Left renal cortex interstitium (tissue), 4 donors: ENCODE measurements at regions not wholly inside any gene's neighbourhood (a gene's known extent, or its start where the extent isn't known, plus 50 kb on each side); places are given as distances from the start of the nearest gene placed in this dataset.
A peak's percentile ranks its signal among the peaks of the same experiment; 100 is the strongest.
"Not testable (repeated sequence)": the region's sequence is repeated elsewhere in the genome, so short reads cannot be mapped to it uniquely, and the experiment has no call there.

ENCODE experiments used
- DNase-seq, 4 donors: peaks; one replicate each; pipeline ENCODE4 v3.0.0-alpha.2; 2013; ENCODE audit warnings: low read depth in 4 of 4, low spot score in 2 of 4, missing footprints in 1 of 4

DNA sequence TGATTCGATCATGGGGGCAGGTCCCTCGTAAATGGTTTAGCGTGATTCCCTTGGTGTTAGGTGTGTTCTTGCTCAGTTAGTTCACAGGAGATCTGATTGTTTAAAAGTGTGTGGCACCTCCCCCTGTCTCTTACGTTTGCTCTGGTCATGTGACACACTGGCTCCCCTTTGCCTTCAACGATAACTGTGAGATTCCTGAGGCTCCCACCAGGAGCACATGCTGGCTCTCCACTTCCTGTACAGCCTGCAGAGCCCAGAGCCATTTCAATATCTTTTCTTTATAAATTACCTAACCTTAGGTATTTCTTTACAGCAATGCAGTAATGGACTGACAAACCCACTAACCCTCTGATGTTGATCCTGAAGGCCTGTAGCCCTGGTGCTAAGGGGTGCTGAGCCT lies 141.9 kb downstream of the FCRL5 start:
- no peak for DNase-seq

DNA sequence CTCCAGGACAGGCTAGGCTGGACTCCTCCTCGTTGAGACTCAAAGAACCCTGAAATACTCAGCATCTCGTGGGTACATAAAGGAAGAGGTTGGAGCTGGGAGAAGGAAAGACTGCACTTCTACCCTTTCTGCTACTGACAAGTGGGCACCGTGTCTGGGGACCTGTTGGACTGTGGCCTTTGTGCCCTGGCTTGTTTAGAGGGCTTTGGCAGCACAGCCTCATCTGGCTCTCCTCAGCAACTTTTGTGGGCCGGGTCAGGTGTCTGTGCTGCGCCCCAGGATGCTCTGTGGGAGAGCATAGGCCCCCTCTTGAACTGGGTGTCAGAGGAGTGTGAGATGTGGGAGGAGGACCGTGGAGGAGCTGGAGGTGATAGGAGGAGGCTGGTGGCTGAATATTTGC lies 142.4 kb downstream of the FCRL5 start:
- DNase-seq = no peak

DNA sequence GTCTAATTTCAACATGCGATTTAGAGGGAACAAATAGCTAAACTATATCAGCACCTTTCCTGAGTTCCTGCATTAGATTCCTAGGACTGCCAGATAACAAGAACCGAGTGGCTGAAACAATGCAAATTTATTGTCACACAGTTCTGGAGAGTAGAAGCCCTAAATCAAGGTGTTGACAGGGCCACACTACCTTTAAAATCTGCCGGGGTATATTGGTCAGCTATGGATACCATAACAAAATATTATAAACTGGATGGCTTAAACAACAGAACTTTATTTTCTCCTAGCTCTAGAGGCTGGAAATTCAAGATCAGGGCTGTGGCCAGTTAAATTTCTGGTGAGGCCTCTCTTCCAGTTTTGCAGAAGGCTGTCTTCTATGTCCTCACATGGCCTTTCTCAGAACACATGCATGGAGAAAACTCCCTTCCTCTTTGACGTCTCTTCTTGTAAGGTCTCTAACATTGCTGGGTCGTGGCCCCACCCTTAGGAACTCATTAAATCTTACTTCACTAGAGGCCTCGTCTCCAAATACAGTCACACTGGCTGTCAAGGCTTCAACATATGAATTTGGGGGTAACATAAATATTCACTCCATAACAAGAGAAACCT lies 144.3 kb downstream of the FCRL5 start:
- no peak for DNase-seq

DNA sequence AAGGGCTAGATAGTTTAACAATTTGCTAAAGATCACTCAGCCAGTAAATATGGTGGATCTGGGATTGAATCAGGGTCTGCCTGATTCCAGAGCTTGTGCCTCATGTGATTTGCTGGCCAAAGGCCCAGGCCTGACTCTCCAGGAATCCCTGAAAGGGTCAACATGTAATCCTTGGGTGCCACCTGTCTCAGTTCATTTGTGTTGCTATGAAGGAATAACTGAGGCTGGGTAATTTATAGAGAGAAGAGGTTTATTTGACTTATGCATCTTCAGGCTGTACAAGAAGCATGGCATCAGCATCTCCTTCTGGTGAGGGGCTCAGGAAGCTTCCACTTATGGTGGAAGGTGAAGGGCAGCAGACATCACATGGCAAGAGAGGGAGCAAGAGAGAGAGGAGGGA lies 144.9 kb downstream of the FCRL5 start:
- no peak for DNase-seq

DNA sequence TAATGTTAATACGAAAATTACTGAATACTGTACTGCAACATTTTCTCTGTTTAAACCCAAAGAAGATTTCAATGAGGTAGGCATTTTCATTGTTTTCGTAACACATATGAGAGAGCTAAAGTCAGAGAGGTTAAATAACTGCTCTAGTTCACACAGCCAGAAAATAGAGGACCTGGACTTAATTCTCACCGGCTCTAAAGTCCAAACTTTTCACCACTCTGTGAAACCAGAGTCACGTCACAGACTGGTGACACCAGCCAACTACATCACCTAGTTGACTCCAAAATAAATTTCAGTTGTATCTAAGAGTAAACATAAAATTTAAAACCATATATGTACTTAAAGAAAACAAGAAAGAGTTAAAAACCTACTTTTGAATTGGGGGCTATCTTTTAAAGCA lies 146.7 kb downstream of the FCRL5 start:
- no peak for DNase-seq

DNA sequence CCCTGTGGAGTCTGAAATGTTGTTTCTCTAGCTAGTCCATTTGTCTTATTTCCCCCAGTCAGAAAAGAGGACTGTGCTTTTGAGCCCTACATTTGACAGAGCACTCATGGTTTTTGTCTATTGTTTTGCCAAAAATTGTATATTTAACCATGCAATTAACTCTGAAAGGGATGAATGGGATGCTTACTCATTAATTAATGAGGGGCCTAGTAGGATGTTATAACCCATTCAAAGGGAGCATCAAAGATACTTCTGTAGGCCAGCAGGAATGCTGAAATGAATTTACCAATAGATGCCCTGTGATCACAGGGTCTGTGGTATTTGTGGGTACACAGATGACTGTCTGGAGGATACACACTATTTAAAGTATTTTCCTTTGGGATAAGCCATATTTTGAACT lies 147.7 kb downstream of the FCRL5 start:
- no peak for DNase-seq

DNA sequence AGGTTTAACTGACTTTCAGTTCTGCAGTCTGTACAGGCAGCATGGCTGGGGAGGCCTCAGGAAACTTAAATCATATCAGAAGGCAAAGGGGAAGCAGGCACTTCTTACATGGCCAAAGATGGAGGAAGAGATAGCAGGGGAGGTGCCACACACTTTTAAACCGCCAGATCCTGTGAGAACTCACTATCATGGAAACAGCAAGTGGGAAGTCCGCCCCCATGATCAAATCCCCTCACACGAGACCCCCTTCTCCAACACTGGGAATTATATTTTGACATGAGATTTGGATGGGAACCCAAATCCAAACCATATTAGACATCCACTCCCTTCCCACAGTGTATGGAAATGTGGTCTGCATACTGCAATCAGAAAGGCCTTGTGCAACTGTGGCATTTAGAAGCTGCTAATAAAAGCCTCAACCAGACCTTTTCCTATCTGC lies 148.2 kb downstream of the FCRL5 start:
- DNase-seq = no peak

DNA sequence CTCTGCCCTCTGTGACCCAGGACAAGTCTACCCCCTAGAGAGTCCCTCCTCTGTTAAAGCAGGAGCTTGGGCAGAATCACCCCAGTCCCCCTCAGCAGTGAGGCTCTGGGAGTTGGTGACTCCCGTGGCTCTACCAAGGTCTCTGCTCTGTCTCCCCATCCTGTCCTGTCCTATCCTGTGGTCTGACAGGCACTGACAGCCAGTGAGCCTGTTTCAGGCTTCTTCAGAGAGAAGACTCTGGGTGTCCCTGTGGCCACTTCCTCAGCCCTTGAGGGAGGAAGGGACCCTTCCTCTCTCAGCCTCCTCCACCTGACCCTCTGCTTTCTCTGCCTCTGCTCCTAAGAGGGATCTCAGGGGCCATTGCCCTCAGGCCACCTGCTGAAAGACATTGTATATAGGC lies 148.7 kb downstream of the FCRL5 start:
- DNase-seq = no peak

DNA sequence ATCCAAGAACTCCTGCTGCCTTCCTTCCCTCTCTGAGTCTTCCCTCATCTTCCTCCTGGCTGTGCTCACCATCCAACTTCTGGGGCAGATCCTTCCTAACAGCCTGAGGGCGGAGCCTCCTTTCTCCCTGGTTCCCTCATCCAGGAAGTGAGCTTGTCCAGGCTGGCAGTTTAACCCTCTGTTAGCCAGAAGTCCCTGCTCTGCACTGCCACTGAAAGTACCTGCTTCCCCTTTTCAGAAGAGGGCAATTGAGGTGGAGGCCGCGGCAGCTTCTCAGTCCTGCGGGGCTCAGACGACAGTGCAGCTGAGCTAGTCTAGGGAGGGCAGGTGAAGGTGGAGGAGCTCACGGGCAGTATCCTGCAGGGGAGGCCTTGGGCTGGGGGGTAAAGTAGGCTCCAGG lies 149.1 kb downstream of the FCRL5 start:
- DNase-seq = no peak

DNA sequence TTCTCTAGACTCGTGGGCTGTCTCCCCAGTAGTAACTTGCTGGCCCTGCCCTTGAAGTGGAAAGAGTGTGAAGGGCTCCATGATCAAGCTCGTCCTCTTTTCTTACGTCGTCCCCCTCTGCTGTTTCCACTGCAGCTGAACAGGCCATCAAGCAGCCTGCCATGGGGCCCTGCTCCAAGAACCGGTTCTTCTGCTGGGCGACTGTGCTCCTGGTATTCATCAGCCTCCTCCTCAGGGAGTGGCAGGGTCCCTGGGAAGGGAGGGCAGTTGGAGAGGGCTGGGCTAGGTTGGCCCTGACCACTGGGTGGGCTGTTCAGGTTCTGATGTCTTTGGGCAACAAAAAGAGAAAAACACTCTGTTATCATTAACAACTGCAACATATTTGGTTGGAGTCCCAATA lies 151.5 kb downstream of the FCRL5 start:
- DNase-seq = no peak

DNA sequence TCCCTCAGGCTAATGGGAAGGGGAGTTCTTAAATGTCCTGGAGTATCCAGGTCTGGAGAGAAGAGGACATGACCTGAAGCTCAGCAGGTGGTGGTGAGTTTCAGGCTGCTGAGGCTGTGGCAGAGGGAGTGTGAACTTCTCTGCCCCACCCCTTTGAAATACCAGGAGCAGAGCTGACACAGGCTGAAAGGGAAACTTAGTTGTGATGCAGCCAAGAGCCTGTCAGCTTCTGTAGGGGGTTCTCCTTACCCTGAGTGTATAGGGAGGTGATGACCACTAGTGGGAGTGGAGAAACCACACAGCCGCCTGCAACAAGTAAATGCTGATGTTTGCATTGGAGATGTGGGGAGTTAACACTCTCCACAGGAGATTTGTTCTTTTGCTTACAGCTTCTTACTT lies 152.3 kb downstream of the FCRL5 start:
- DNase-seq = no peak

DNA sequence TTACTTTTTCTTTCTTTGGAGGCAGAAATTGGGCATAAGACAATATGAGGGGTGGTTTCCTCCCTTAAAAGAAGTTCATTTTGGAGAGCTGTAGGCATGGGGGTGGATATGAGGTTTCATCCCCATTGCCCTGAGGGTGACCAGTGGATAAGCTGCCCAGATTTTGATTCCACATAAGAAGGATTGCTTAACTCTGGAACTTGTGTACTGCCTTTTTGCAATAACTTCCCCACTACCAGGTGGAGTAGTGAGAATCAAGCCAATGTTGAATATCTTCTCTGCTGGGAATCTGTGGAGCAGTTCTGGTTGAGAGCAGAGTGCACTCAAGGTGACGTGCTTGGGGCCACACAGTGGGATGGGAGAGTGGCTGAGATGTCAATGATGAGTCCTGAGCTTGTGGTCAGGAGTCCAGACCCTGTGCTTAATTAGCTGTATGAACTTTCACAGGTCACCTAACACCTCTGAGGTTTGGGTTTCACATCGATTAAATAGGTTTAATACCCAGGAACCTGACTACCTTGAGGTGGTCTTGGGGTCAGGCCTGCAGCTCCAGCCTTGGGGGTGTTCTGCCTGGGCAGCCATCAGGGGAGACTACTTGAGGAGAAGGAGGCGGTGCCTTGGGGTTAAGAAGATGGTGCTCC lies 152.9 kb downstream of the FCRL5 start:
- no peak for DNase-seq

DNA sequence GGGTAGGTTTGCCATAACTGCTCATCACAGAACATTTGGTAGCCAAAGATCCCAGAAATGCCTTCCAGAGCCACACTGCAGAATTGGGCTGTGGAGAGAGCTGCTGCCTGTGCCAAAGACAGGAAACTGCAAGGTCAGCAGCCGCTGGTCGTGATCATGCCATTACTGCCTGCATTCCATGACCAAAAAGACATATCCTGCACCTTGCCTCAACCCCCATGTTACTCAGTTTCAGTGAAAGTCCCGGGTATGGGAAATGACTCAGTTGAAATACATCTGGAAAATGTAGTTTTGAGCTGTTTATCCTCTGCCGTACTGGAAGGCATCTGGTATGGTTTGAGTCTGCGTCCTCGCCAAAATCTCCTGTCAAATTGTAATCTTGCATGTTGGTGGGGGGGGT lies 161.7 kb downstream of the FCRL5 start:
- DNase-seq = no peak

DNA sequence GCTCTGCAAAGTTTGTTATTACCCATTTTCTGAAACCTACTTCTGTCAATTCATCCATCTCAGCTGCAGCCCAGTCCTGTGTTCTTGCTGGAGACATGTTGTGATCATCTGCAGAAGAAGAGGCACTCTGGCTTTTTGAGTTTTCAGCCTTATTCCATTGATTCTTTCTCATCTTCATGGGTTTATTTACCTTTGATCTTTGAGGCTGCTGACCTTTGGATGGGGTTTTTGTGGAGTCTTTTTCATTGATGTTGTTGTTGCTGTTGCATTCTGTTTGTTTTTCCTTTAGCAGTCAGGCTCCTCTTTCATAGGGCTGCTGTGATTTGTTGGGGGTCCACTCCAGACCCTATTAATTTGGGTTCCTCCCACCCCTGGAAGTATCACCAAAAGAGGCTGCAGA lies 164.3 kb downstream of the FCRL5 start:
- DNase-seq = no peak

DNA sequence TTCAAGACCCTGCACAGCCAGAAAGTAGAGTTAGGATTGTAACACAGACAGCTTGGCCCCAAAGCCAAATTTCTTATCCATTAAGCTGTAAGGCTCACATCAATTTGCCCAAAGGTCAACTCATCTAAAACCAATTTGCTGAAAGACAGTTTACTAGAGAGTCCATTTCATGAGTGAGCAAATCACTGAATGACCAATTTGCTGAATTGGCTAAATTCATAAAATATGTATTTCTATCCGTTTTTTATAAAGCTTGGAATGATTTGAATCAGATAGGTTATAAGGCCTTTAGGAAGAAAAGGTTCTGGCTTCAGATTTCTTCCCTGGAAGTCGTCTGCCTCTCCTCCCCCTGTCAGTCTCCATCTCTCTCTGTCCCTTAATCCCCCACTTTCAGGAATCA lies 168.1 kb downstream of the FCRL5 start:
- DNase-seq = no peak

DNA sequence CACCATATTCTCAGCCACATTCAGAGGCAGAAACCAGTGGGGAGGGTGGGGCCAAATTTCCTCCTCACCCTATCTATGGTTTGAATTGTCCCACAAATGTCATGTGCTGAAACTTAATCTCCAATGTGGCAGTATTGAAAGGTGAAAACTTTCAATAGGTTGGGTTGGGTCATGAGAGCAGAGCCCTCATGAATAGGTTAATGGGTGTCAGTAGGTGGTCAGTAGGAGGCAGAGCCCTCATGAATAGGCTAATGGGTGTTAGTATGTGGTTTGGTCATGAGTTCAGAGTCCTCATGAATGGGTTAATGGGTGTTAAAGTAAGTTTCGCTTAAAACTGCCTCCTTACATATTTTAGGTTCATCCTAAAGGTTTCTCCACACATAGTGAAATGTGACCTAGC lies 170.0 kb downstream of the FCRL5 start:
- DNase-seq = no peak

DNA sequence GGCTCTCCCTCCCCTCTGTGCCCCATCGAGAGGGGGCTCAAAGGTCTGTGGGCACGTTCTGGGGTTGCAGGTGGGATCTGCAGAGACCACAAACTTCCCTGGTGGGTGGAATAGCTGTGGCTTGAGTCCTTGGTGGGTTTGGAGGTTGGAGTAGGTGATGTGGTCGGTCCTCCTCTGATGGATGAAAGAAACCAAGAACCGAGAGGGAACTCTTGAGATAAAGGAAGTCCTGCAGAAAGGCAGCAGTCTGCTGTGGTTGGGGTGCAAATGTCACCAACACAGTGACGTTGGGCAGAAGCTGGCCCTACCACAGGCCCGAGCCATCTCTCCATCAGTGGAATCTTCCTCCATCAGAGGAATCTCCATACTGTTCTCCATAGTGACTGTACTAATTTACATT lies 171.8 kb downstream of the FCRL5 start:
- no peak for DNase-seq

DNA sequence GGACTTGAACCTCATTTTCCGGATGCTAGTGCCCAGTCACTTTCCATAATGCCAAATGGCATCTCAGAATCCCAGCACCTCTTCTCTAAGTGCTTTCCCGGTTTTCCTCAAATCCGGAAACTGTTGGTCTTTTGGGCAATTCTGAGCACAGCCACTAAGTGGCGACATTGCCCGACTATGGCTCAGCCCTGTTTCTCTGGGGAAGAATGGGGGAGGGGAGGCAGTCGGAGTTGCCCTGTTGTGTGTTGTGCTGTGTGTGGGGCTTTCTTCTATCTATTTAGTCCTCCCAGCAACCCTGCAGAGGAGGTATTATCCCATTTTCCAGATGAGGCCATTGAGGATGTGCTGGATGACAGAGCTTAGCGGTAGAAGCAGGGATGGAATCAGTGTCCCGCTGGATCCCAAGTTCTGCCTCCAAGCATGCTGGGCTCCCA lies 175.0 kb downstream of the FCRL5 start:
- DNase-seq = peak in 1 of 4 donors; percentile 20

DNA sequence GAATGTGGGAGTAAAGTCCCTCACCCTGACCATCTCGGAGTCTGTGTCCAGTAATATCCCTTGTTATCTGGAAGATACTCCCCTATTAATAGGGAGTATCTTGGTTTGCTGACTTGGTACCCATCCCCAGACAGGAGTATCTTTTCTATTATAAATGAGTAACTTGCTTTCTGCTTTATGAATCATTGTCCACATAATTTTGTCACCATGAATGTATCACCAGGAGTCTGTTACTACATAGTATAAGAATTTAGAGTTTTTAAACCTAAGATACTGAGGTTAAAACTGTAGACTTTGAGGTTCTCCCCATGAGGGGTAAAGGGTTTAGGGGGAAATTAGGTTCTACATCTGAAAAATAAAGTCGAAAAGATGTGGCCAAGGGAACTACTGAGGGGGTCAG lies 175.6 kb downstream of the FCRL5 start:
- DNase-seq = no peak

DNA sequence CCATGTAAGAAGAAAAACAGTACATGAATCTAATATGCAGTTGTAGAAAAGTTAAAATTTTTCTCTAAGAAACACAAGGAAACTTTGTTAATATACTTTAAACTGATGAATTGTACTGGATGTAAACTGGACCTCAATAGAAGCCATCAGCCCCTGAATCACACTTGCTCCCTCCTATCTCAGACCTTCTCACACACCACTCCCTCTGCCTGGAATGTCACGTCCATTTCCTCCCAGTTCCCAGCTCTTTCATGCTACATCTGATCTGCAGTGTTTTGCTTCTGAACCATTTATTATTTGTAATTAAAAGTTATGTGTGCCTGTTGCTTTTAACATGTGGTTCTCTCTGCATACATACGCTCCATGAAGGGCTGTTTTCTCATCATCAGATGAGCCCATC lies 180.0 kb downstream of the FCRL5 start:
- DNase-seq = not testable (repeated sequence)

DNA sequence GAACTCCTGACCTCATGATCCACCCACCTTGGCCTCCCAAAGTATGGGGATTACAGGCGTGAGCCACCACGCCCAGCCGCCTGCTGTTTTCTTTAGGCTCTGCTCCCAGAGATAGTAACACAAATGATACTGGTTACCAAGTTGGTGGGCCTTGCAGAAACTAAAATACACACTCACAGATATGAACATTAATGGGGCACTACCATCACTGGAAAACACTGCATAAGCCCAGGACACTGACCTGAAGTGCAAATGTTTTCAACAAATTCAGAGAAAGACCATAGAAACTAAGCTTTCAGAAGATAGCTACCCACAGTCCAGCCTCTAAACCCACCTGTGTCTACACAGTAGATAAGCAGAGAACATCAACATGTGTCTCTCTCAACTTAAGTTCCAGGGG lies 180.5 kb downstream of the FCRL5 start:
- DNase-seq = no peak

DNA sequence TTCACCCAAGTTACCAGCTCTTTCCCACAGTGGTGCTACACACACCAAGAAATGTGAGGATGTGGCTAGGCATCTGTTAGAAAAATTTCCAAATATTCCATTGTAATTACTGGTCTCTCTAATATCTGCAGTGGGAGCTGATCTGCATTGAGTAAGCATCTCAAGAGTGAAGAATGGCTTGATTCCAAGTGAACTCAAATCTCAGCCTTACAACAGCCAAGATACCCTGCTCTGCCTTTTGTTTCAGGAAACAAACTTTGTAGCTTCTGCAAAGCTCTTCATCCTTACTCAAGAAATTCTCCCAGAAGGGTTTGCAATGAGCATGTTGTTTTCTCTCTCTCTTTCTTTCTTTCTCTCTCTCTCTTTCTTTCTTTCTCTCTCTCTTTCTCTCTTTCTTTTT lies 181.1 kb downstream of the FCRL5 start:
- DNase-seq = no peak

DNA sequence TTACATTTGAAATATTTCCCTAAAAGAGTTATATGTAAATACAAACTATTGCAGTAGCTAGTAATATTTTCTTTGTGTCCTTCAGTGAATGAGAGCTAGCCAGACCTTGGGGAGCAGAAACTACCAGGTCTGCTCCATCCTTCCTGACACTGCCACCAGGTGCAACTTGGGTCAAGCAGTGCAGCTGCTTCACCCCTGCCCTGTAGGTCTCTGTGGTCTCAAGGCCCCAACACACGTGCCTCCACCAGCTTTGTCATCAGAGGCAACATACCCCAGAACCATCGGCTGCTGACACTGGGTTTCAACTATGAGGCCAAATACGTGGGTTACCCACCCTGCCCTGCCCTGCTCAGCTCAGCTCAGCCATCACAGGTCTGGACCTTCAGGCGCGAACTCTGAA lies 181.6 kb downstream of the FCRL5 start:
- DNase-seq = no peak
